HG03039 (cell line): ENCODE measurements at regions not wholly inside any gene's neighbourhood (a gene's known extent, or its start where the extent isn't known, plus 50 kb on each side); places are given as distances from the start of the nearest gene placed in this dataset.

Source experiments
- ATAC-seq: cut with Tn5 transposase; IDR thresholded peaks from one replicate; pipeline ENCODE4 v1.9.1; 2021; ENCODE audit warnings: mild to moderate bottlenecking, moderate library complexity; ENCODE audit not compliant: unreplicated experiment

DNA sequence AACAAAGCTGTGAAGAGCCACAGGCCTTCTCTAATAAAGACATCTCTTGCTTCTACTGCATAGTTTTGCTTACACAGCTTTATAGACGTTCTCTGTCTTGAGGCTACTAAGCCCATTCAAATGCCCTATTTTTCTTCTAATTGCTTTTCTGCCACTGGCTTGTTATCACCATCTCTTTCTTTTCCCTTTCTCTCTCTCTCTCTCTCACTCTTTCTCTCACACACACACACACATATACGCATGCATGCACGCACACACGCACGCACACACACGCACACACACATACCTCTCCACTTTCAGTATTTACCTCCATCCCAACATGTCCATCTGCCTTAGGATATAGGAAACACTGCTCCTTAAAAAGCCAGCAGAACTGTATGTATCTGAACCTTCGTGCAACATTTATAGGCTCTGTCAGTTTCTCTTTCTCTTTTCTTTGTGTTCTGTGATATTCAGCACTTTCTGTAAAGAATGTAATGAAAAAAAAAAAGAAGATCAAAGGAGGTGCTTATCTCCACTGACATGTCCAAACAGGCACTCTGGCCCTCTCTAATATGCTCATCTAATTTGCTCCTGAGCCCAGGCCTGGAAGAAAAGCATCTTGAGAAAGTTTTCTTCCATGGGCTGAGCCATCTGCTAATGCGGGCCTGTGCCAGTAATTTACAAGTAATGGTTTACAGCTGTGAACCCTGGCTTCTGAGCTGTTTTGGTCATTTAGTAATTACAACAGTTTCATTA, 1046.7 kb upstream of the MAP3K7 start:
- no peak for ATAC-seq

DNA sequence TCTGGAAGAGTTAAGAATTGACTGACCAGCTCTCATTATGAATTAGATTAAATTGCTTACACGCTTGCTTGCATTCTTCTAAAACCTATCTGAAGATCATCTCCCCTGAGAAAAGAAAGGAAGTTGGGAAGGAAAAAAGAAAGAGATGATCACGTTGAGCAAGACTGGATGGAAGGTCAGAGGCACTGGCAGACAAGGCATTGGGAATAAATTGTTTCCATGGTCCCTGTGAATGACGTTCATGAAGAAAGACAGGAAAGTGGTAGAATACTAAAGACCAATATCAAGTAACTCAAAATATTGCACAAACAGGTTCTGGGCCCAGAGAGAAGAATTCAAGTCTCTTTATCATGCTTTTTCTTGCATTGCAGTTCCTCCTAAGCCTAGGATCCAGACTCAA, 1045.4 kb upstream of the MAP3K7 start:
- ATAC-seq: no peak

DNA sequence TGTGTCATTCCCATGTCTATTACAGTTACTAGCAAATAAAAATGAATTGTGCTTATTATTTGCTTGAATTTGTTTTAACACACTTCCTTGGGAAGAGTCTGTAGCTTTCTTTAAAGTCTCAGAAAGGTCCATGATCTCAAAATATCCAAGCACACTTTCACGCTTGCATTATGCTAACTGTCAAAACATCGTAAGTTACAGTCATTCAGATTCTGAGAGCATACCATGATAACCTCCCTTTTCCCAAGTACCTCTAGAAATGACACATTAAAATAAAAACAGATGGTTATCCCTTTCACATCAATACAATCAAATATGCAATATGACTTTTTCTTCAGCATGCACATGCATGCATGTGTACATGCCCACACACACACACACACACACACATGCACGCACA, 1044.4 kb upstream of the MAP3K7 start:
- no peak for ATAC-seq

DNA sequence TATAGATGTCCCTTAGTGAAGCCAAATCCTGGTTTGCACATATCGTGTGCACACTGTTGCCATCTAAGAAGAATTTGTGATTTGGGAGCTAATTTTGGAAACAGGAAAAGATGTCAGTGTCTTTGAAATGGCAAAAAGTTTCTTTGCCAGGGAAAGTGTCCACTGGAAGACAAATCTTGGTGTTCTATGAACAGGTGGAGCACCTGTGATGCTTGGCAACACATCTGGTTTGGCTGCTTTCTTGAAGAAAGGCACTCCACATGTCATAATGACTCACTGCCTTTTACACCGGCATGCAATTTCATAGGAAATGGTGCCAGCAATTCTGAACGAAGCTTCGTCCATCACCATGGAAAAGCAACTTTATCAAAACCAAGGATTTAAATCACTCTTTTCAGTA, 1040.0 kb upstream of the MAP3K7 start:
- ATAC-seq: no peak

DNA sequence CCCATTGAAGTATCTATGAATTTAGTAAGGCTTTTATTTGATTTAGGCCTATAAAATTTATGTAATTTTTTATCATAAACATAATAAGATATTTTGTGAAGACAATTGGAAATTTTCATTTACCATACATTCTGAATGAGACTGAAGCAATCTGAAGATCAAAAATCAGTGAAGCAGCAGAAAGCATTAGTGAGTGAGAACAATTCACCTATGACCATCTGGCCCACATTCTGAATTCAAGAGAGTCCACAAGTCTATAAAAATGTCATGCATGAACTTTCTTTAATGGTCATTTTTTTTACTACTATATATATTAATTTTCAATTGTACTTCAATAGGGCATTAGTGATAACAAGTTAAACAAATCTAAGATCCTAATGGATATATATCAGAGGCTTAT, 1026.6 kb upstream of the MAP3K7 start:
- ATAC-seq: no peak

DNA sequence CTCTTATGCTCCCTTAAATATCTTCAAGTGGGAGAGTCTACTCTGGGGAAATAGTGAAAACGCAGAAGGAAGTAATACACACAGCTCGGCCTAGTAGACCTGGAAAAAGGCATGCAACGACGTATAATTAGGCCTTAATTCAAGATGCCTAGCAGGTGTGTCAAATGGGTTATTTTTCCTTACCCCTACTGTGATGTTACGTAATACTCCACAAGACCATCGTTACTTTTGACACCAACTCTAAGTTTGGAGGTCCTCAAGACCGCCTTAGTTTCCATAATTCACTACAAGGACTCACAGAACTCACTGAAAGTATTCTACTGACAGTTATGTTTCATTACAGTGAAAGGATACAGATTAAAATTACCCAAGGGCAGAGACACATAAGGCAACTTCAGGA, 1024.3 kb upstream of the MAP3K7 start:
- no peak for ATAC-seq

DNA sequence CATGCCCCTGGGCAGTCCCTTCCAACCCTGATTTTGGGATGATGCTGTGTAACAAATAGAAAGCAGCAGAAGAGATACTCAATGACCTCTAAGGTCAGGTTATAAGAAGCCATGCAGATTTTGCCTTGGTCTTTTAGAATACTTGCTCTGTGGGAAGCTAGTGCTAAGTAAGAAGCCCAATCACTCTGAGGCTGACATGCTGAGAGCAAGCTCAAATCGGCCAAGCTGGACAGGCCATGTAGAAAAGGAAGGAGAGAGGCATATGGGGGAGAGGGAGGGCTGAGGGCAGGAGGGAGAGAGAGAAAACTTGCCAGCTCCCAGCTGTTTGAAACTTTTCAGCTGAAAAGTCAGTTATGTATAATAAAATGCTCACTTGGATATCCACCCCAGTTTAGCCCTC, 1021.6 kb upstream of the MAP3K7 start:
- ATAC-seq: no peak

DNA sequence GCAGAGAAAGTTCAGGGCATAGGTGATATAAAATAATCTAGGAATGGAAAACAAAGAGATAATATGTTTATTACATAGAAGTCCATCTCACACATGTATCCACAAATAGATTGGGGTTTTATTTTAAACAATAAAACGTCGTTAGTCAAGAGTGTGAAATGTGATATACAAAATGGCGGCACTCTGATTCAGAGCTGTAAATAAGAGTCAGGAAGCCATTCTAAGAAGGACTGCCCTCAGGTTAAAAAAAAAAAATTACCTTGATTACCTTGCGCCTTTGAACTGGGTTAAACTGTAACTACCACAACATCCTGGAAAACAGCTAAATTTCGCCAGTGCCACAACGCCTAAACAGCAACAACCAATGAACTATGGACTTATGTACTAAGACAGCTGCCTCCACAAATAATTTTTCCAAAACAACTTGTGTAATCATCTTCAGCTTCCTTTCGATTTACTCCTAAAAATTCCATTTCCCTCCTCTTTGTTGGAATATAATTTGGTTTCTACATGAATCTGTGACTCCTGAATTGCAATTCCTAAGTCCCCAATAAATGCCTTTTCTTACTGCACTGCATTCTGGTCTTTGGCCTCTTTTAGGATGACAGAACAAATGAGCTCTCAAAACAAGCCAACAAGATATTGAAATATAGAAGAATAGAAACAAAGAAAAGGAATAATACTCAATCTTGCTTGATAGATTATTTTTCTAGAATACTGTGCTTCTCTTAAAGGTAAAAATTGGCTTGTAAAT, 1019.5 kb upstream of the MAP3K7 start:
- no peak for ATAC-seq

DNA sequence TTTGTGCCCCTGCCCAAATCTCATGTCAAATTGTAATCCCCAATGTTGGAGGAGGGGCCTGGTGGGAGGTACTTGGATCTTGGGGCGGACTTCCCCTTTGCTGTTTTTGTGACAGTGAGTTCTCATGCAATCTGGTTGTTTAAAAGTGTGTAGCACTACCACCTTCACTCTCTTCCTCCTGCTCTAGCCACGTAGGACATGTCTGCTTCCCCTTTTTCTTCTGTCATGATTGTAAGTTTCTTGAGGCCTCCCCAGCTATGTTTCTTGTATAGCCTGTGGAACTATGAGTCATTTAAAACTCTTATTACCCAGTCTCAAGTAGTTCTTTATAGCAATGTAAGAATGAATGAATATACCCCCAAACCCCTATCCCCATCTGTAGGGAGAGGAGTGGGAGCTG, 1013.7 kb upstream of the MAP3K7 start:
- ATAC-seq: no peak

DNA sequence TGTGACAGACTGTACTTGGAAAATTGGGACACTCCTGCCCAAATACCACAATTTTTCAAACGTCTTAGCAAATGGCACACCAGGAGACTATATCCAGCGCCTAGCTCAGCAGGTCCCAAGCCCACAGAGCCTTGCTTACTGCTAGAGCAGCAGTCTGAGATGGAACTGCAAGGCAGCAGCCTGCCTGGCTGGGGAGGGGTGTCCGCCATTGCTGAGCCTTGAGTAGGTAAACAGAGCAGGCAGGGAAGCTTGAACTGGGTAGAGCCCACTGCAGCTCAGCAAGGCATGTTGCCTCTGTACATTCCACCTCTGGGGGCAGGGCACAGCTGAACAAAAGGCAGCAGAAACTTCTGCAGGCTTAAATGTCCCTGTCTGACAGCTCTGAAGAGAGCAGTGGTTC, 1003.3 kb upstream of the MAP3K7 start:
- no peak for ATAC-seq

DNA sequence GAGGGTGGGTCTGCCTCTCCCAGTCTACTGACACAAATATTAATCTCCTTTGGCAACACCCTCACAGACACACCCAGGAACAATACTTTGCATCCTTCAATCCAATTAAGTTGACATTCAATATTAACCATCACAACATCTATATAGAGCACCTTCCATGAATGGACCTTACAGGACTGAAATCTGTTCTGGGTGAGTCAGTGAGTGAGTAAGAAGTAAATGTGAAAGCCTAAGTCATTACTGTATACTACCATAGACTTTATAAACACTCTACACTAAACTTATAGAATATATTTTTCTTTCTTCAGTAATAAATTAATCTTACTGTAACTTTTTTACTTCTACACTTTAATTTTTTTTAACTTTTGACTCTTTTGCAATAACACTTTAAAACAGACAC, 993.8 kb upstream of the MAP3K7 start:
- ATAC-seq: no peak

DNA sequence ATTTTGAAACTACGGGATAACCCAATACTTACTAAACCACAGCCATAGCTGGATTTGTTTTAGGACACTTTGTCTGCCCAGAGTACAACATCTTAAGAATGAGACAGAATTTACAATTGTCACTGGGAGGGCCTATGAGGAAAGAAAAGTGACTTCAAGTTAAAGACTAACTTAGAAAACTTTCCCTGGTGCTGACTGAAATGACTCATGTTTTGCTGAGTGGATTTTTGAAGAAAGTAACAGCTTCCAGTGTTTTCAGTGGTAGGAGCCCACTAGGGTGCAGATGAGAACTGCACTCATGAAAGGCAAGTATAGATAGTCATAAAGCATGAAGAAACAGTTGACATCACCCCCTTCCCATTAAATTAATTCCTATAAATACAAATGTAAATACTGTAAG, 988.2 kb upstream of the MAP3K7 start:
- ATAC-seq: peak; percentile 80

DNA sequence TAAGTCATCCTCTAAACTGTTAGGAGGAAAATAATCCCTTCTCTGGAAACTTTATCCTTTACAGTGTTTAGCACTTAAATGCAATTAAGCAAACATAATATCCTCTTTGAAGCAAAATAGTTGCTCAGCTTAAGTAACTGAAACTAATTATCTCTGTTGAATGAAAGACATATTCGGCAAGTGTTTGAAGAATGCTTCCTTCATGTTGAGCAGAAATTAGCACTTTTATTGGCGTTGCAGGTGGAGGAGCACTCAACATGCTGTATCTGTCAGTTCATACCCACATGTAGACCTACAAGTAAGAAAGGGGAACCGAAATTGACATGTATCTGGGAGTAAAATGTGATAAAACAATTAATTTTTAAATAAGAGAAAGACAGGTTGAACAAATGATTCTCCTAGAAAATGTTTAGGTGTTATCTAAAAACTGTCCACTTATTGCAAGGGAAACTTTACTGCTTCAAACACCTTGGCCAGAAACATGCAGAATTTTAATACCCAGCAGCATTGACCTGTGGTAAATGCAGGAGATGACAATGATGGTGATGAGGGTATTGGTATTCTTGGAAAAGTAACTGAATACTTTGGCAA, 987.0 kb upstream of the MAP3K7 start:
- no peak for ATAC-seq

DNA sequence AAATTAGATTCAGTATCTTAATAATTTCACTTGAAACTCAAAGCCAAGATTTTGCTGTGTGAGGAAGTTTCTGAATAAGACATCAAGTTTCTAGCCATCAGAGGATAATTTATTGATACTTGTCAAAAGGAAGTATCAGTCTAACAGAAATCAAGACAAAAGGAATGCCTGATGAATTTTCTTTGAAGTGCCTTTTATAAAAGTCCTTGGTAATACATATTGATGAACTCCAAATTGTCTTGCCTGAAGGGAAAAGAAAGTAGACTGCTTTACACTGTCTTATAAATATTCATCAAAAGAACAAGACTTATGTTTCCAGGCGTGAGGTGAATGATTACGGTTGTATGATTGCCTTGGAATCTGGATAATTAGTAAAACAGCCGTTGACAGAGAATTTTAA, 986.0 kb upstream of the MAP3K7 start:
- ATAC-seq: no peak

DNA sequence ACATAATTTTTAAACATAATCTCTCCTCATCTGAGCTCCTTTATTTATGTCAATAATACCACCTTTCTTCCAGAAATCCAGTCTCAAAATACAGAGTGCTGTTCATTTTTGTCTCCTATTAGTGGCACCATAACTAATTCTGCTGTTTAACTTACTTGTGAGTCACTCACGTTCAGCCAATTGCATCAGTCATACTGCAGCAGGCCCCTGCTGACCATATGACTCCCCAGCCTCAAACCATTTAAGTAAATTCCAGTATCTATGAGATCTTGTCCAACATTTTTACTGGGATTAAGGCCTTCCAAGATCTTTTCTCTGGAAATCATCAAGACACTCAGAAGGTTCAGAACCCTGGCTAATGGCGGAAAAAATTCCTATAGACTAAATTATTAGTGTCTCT, 982.2 kb upstream of the MAP3K7 start:
- ATAC-seq: no peak

DNA sequence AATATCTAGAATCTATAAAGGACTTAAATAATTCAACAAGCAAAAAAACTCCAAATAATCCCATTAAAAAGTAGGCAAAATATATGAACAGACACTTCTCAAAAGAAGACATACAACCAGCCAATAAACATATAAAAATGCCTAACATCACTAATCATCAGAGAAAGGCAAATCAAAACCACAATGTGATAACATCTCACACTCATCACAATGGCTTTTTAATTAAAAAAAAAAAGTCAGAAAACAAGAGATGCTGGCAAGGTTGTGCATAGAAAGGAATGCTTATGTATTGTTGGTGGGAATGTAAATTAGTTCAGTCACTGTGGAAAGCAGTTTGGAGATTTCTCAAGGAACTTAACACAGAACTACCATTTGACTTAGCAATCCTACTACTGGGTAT, 979.6 kb upstream of the MAP3K7 start:
- no peak for ATAC-seq

DNA sequence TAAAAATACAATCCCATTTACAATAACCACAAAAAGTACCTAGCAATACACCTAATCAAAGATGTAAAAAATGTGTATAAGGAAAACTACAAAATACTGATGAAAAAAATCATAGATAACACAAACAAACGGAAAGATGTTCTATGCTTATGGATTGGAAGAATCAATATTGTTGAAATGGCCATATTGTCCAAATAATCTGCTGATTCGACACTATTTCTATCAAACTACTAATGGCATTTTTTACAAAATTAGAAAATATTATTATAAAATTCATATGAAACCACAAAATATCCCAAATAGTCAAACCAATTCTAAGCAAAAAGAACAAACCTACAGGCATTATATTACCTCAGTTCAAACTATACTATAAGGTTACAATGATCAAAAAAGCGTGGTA, 978.3 kb upstream of the MAP3K7 start:
- no peak for ATAC-seq

DNA sequence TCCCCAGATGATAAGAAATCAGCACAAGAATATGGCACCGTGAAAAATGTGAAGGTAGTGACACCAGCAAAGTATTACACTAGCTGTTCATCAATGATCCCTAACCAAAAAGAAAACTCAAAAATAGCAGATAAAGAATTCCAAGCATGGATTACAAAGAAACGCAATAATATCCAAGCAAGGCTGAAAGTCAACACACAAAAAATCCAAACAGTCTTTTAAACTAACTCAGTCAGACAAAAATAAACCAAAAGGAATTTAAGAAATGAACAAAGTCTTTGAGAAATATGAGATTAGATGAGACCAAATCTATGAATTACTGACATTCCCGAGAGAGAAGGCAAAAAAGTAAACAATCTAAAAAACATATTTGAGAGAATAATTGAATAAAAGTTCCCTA, 976.1 kb upstream of the MAP3K7 start:
- ATAC-seq: no peak

DNA sequence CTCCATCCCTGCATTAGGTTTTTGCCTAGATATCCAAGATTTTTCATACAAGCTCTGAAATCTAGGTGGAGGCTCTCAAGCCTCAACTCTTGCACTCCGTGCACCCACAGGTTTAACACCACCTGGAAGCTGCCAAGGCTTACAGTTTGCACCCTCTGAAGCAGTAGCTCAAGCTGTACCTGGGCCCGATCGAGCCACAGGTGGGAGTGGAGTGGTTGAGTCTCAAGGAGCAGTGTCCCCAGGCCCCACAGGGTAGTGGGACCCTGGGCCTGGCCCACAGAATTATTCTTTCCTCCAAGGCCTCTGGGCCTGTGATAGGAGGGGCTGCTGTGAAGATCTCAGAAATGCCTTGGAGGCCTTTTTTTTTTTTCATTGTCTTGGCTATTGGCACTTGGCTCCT, 973.5 kb upstream of the MAP3K7 start:
- ATAC-seq: no peak

DNA sequence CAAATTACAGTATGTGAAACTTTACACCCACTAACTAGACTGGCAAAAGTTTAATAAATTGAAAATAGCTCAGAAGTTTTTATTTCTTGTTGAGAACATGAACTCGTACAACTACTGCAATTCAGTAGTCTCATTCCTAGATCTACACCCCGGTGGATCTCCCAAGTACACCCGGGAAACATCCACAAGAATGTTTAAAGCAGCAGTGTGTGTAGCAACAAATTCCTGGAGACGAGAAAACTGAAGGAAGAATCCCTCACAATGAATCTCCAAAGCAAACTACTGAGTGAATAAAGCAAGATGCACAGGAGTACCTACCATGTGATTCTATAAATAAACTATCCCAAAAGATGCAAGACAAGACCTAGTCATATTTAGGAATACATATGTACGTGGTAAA, 954.0 kb upstream of the MAP3K7 start:
- no peak for ATAC-seq

DNA sequence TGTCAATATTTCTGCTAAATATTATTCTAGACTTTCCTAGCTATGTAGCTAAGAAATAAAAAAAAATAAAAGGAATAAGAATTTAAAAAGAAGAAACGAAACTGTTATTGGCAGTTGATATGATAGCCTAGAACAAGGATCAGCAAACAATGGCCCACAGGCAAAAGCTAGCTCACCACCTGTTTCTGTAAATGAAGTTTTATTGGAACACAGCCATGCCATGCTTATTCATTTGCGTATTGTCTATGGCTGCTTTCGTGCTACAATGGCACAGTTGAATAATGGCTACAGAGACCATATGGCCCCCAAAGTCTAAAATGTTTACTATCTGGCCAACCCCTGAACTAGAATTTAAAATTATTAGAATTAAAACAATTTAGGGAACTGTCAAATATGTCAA, 952.6 kb upstream of the MAP3K7 start:
- ATAC-seq: no peak

DNA sequence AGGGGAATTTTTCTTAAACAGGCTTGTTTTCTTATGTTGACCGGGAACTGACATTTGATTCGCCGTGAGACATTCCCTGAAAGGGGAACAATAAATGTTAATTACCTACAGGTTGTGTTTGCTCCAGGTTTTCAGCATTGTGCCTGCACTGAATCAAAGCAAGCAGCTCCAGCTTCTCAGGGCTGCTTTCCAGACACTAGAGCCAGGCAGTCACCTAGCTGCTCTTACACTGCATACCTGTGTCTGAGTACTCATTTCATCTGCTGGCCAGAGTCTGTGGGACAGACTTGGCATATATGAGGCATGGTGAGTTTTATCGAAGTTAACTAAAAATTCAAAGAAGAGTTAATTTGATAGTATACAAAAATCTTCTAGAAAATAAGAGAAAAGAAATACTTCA, 951.8 kb upstream of the MAP3K7 start:
- no peak for ATAC-seq
